NOMO-1 treated with dmso at 0.1 percent for 144 hours (cell line): ENCODE measurements at regions not wholly inside any gene's neighbourhood (a gene's known extent, or its start where the extent isn't known, plus 50 kb on each side); places are given as distances from the start of the nearest gene placed in this dataset.

Experiments
- DNase-seq: peaks from one replicate; lab custom pipeline; 2025; ENCODE audit not compliant: unreplicated experiment; lab: John Stamatoyannopoulos, UW

- DNase-seq: no peak
These were observed 54.5 kb upstream of the ME3 start for GRCh38 chr11:86726770-86727504.

GRCh38 chr11:86726118-86726753 lies 53.8 kb upstream of the ME3 start:
- DNase-seq: no peak

- no peak for DNase-seq
These were observed 51.7 kb upstream of the ME3 start for GRCh38 chr11:86724137-86724536.

GRCh38 chr11:86723281-86723680 lies 50.9 kb upstream of the ME3 start:
- DNase-seq: no peak

- DNase-seq: no peak
These were observed 50.3 kb upstream of the ME3 start for GRCh38 chr11:86722748-86723147.
